GM12875 (cell line): ENCODE measurements at regions not wholly inside any gene's neighbourhood (a gene's known extent, or its start where the extent isn't known, plus 50 kb on each side); places are given as distances from the start of the nearest gene placed in this dataset.

ENCODE experiments used
- H3K4me3 ChIP-seq: one replicate; pipeline ENCODE4 v1.5.1; 2011; ENCODE audit warnings: low read depth, low read length, control low read depth
- TF ChIP-seq, protein P1 (sequence below): IDR thresholded peaks from 2 replicates; pipeline ENCODE4 v1.5.1; 2011; ENCODE audit warnings: low read depth, mild to moderate bottlenecking, control low read depth, inconsistent platforms, low read length, moderate library complexity, borderline replicate concordance; ENCODE audit not compliant: insufficient read depth

DNA sequence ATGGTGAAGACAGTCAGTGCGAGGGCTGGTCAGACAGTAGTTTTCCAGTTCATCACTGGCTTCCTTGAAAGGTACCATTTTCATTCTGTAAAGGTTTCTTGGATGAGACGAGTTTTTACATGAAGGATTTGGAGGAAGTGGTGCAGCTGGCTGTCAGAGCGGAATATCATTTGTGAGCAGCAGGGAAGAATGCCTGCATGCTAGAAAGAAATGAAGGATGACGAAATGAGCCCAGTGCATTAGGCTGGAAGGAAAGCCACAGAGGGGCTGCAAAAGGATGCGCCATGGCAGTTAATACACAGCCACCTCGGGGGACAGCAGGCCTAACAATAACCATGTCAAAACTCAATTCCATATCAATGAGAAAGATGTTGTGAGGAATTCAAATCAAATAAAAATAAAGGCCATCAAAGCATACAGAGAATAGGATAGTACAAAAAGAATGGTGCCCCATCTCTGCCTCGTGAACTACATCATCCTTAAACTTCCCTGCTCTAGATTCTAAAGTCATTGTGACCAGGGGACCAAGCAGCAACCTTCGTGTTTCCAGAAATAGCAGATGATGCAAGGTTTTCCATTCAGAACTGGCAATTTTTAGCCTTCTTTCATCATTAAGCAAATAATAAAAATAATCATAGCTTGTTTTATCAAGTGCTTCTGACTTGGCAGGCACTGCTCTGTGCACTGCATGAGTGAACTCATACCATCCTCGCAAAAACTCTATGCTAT, 504.2 kb downstream of the RFC3 start:
- TF ChIP-seq, protein P1, sequence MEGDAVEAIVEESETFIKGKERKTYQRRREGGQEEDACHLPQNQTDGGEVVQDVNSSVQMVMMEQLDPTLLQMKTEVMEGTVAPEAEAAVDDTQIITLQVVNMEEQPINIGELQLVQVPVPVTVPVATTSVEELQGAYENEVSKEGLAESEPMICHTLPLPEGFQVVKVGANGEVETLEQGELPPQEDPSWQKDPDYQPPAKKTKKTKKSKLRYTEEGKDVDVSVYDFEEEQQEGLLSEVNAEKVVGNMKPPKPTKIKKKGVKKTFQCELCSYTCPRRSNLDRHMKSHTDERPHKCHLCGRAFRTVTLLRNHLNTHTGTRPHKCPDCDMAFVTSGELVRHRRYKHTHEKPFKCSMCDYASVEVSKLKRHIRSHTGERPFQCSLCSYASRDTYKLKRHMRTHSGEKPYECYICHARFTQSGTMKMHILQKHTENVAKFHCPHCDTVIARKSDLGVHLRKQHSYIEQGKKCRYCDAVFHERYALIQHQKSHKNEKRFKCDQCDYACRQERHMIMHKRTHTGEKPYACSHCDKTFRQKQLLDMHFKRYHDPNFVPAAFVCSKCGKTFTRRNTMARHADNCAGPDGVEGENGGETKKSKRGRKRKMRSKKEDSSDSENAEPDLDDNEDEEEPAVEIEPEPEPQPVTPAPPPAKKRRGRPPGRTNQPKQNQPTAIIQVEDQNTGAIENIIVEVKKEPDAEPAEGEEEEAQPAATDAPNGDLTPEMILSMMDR: no peak
- no peak overlapping the region for H3K4me3 ChIP-seq

DNA sequence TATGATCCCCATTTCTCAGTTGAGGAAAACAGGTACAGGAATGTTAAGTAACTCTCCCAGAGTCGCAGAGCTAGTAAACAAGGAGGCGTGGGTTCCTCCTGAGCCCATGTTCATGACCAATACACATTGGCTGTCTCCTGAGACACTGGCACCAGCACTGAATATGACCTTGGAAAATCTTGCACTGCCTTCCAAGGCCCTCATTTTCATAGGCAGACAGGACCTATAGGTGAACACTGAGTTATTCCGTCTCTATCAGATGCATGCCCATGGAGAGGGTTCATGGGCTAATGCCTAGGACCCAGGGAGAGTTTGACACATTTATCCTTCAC, 504.8 kb downstream of the RFC3 start:
- TF ChIP-seq, protein P1: no peak
- no peak overlapping the region for H3K4me3 ChIP-seq

DNA sequence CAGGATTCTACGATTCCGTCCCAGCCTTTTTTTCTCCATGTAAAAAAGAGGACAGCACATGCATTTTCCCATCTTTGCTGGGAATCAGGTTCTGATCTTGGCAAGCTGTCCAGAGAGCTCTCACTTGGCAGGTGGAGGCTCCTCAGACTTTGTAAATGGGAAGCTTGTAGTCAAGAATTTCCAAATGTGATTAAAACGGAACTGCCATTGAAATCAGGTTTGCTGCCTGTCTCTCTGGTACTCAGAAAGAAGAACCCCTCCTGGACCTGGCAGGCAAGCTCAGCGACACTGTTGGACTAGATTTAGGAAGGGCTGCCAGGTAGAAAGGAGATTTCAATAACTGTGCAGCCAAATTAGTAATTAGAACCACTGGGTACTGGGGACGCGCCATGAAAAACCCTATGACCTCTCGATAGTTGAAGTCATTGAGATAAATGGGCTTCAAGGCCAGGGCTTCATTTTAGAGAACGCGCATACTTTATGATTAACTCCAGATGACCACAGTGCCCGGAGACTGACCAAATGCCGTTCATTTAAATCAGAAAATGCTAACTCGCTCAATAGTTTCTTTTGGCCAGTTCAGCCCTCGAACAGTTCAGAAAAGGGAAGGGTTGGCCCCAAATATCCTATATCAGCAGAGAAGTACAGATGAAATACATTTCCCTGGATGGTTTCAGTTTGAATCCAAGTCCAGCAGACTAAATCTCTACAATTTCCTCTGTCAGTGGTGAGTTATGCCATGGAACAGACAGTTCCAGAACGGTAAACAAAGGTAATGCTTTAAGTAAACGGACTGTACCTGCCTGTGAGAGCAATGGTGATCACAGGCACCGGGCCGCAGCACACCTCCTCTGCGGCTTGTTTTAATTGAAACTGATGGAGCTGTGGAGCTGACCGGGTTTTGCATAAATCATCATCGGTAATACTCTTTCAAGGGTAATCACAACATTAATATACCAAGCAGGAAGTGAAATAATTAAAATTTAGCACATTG, 517.4 kb downstream of the RFC3 start:
- H3K4me3 ChIP-seq: no peak overlapping the region

DNA sequence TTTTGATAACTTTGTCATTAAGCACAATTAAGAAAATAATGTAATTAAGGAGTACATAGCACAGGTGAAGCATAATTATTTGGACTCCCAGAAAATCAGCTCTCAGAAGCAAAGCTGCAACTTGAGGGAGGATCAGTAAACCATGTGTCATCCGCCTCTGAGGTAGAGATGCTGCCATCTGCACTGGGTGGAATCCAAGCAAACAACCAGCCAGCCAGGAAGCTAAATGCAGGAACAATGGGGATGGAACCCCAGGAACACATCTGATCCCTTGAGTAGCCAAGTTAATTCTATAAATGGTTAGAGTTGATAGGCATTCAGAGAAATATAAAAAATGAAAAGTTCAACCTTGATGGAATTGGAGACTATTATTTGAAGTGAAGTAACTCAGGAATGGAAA, 520.2 kb downstream of the RFC3 start:
- H3K4me3 ChIP-seq: no peak overlapping the region
- TF ChIP-seq, protein P1: no peak

More for the DNA sequence above, 517.4 kb downstream of the RFC3 start:
- TF ChIP-seq, protein P1: no peak

DNA sequence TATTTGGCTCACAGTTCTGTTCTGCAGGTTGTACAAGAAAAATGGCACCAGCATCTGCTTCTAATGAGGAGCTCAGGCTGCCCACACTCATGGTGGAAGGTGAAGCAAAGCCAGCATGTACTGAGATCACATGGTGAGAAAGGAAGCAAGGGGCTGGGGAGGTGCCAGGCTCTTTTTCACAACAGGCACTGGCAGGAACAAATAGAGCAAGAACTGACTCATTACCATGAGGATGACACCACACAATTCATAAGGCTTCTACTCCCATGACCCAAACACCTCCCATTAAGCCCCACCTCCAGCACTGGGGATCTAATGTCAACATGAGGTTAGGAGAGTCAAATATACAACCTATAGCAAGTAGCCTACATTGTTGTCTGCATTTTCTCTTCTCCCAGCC, 522.6 kb downstream of the RFC3 start:
- TF ChIP-seq, protein P1: no peak
- H3K4me3 ChIP-seq: no peak overlapping the region

DNA sequence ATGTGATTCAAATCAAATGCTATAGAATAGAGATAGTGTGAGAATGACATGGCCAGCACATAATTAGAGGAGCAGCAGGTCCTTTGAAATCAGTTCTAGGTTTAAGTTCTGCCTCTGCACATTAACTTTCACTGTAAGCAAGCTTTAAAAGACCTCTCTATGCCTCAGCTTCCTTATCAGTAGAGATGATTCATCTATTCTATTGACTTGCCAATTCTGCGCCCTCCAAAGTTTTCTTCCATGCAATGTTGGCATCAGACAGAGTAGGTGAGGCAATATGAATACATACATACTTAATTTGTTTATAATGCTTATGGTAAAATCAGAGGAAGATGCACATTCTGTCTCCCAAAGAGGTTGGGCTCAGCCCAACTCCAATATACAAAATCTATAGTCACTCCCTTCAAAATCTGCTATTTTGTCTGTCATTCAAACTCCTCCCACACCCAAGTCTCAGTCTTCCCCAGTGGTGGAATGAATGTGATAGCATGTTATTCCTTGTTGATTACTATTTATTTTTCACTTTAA, 525.5 kb downstream of the RFC3 start:
- no peak overlapping the region for H3K4me3 ChIP-seq
- TF ChIP-seq, protein P1: no peak
